ENCODE measurements at regions not wholly inside any gene's neighbourhood (a gene's known extent, or its start where the extent isn't known, plus 50 kb on each side); places are given as distances from the start of the nearest gene placed in this dataset.

DNA sequence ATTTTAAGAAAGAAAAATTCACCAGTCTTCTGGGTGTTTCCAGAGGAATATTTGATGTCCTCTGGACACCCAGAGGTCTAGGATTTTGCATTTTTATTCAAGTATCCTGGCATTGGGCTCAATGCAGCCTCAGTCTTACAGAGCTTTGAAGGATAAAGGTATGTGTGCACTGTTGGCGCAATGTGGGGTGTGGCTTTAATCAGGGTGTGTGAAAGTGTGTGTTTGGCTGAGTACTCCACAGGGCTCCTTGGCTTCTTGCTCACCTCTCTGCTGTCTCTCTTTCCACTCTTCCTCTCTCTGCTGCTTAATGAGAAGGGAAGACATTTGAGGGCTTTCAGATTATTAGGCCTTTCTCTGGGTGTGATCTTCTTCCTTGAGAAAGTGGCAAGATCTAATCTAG is 193.3 kb upstream of the CCND2 start:
- no peaks in the 10 kb centered on the region for H3K36me3 Mint-ChIP-seq (ENCODE audit: low read depth)
- H3K9me3 Mint-ChIP-seq (ENCODE audit: low read depth), result peaks cover 25% of the 10 kb centered on the region
- TF ChIP-seq, protein P1, sequence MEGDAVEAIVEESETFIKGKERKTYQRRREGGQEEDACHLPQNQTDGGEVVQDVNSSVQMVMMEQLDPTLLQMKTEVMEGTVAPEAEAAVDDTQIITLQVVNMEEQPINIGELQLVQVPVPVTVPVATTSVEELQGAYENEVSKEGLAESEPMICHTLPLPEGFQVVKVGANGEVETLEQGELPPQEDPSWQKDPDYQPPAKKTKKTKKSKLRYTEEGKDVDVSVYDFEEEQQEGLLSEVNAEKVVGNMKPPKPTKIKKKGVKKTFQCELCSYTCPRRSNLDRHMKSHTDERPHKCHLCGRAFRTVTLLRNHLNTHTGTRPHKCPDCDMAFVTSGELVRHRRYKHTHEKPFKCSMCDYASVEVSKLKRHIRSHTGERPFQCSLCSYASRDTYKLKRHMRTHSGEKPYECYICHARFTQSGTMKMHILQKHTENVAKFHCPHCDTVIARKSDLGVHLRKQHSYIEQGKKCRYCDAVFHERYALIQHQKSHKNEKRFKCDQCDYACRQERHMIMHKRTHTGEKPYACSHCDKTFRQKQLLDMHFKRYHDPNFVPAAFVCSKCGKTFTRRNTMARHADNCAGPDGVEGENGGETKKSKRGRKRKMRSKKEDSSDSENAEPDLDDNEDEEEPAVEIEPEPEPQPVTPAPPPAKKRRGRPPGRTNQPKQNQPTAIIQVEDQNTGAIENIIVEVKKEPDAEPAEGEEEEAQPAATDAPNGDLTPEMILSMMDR (IDR thresholded peaks at IDR 0.05), result no peak

DNA sequence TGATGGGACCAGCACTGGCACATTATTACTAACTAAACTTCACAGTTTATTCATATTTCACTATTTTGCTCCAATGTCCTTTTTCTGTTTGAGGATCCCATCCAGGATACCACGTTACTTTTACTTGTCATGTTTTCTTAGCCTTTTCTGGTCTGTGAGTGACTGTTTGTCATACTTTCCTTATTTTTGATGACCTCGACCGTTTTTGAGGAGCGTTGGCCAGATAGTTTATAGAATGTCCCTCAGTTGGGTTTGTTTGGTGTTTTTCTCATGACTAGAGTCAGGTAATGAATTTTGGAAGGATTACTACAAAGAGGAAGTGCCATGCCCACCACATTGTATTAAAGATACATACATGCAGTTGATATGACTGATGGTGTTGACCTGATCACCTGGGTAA is 199.4 kb upstream of the CCND2 start:
- H3K4me1 Mint-ChIP-seq (ENCODE audit: low read depth), result no peaks in the 10 kb centered on the region

More for the DNA sequence above, 193.3 kb upstream of the CCND2 start:
- no peak for DNase-seq (ENCODE audit: low spot score)
- Mint-ChIP-seq H3K4me1 (ENCODE audit: low read depth) (no peaks in the 10 kb centered on the region), H3K27ac (ENCODE audit: unreplicated experiment) (no peak overlapping the region), H3K27me3 (ENCODE audit: low read depth) (peaks cover 20% of the 10 kb centered on the region), H3K4me3 (ENCODE audit: unreplicated experiment) (no peak overlapping the region)

DNA sequence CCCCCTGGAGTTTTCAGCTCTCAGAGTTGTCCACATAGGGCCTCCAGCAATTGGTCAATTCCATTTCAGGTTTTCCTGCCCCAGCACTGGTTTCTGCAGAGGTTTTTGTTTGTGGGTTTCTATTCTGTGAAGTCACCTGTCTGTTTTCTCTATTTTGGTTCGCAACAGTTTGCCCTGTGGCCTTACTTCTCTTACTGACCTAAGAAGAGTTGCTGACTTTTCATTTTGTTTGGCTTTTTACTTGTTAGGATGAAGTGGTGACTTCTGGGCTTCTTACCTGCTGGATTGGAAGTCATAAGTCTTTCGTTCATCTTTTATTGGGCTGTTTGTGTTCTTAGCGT is 196.4 kb upstream of the PARP11 start:
- H3K27ac Mint-ChIP-seq (ENCODE audit: unreplicated experiment), result no peak overlapping the region
- H3K27me3 Mint-ChIP-seq (ENCODE audit: low read depth), result peaks cover 18% of the 10 kb centered on the region
- no peaks in the 10 kb centered on the region for H3K4me1 Mint-ChIP-seq (ENCODE audit: low read depth)
- H3K36me3 Mint-ChIP-seq (ENCODE audit: low read depth), result no peaks in the 10 kb centered on the region
- no peaks in the 10 kb centered on the region for H3K9me3 Mint-ChIP-seq (ENCODE audit: low read depth)
- no peak overlapping the region for H3K4me3 Mint-ChIP-seq (ENCODE audit: unreplicated experiment)
- no peak for DNase-seq (ENCODE audit: low spot score)
- TF ChIP-seq, protein P1 (IDR thresholded peaks at IDR 0.05), result no peak

More for the DNA sequence above, 199.4 kb upstream of the CCND2 start:
- no peak overlapping the region for H3K4me3 Mint-ChIP-seq (ENCODE audit: unreplicated experiment)
- peaks cover 8% of the 10 kb centered on the region for H3K27me3 Mint-ChIP-seq (ENCODE audit: low read depth)
- TF ChIP-seq, protein P1 (IDR thresholded peaks at IDR 0.05), result no peak
- peaks cover 20% of the 10 kb centered on the region for H3K9me3 Mint-ChIP-seq (ENCODE audit: low read depth)
- H3K27ac Mint-ChIP-seq (ENCODE audit: unreplicated experiment), result no peak overlapping the region
- no peaks in the 10 kb centered on the region for H3K36me3 Mint-ChIP-seq (ENCODE audit: low read depth)
- DNase-seq (ENCODE audit: low spot score), result no peak

DNA sequence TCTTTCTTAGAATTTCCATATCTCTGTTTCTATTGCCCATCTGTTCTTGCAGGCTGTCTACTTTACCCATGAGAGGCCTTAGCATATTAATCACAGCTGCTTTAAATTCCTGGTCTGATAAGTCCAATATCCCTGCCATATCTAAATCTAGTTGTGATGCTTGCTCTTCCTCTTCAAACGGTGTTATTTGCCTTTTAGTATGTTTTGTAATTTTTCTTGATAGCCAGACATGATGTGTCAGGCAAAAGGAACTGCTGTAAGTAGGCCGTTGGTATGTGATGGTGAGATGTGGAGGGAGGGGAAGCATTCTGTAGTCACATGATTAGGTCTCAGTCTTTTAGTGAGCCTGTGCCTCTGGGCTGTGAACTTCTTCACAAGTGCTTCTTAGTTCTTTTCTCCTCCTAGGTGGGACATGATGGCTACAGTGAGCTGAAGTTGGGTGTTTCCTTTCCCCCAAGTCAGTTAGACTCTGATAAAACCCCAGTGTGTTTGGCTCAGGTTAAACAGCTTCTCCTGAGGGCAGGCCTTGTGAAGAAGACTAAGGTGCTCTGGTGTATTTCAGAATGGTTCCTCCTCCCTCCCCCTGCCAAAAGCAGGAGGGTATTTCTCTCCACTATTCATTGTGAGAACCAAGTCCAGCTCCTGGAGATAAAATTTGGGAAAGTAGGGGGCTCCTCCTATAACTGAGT is 195.9 kb upstream of the PARP11 start:
- H3K27ac Mint-ChIP-seq (ENCODE audit: unreplicated experiment), result no peak overlapping the region
- no peaks in the 10 kb centered on the region for H3K36me3 Mint-ChIP-seq (ENCODE audit: low read depth)
- H3K9me3 Mint-ChIP-seq (ENCODE audit: low read depth), result no peaks in the 10 kb centered on the region
- peaks cover 19% of the 10 kb centered on the region for H3K27me3 Mint-ChIP-seq (ENCODE audit: low read depth)
- no peak for DNase-seq (ENCODE audit: low spot score)
- TF ChIP-seq, protein P1 (IDR thresholded peaks at IDR 0.05), result no peak
- H3K4me3 Mint-ChIP-seq (ENCODE audit: unreplicated experiment), result no peak overlapping the region
- no peaks in the 10 kb centered on the region for H3K4me1 Mint-ChIP-seq (ENCODE audit: low read depth)

DNA sequence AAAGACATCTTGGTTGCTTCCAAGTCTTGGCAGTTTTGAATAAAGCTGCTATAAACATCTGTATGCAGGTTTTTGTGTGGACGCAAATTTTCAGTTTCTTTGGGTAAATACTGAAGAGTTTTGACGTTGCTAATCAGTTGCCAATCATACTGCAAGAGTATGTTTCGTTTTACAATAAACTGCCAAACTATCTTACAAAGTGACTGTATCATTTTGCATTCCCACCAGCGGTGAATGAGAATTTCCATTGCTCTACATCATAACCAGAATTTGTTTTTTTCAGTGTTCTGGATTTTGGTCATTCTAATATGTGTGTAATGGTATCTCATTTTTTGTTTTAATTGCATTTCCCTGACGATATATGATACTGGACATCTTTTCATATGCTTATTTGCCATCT is 190.8 kb upstream of the PARP11 start:
- Mint-ChIP-seq H3K27me3 (ENCODE audit: low read depth) (peaks cover 37% of the 10 kb centered on the region), H3K36me3 (ENCODE audit: low read depth) (no peaks in the 10 kb centered on the region), H3K4me1 (ENCODE audit: low read depth) (no peaks in the 10 kb centered on the region), H3K9me3 (ENCODE audit: low read depth) (peaks cover 7% of the 10 kb centered on the region), H3K27ac (ENCODE audit: unreplicated experiment) (no peak overlapping the region), H3K4me3 (ENCODE audit: unreplicated experiment) (no peak overlapping the region)
- TF ChIP-seq, protein P1 (IDR thresholded peaks at IDR 0.05), result no peak
- no peak for DNase-seq (ENCODE audit: low spot score)
